Cerebellar cortex (tissue), 1 donor: ENCODE measurements at regions not wholly inside any gene's neighbourhood (a gene's known extent, or its start where the extent isn't known, plus 50 kb on each side); places are given as distances from the start of the nearest gene placed in this dataset.
"Not testable (repeated sequence)": the region's sequence is repeated elsewhere in the genome, so short reads cannot be mapped to it uniquely, and the experiment has no call there.

Experiments used
- DNase-seq: peaks from one replicate; pipeline ENCODE4 v3.0.0-alpha.2; 2015; ENCODE audit warnings: low spot score

GRCh38 chr5:94025788-94026473 is 284.5 kb upstream of the POU5F2 start:
- peak; percentile 13 for DNase-seq

- peak; percentile 43 for DNase-seq
Measured at GRCh38 chr5:94024620-94025019, 283.2 kb upstream of the POU5F2 start.

- peak; percentile 25 for DNase-seq
Measured at GRCh38 chr5:94024101-94024500, 282.7 kb upstream of the POU5F2 start.

GRCh38 chr5:94021246-94021645 is 279.8 kb upstream of the POU5F2 start:
- DNase-seq: peak; percentile 43

GRCh38 chr5:94017579-94017978 is 276.2 kb upstream of the POU5F2 start:
- no peak for DNase-seq

GRCh38 chr5:94010814-94011213 is 269.4 kb upstream of the POU5F2 start:
- DNase-seq: no peak

GRCh38 chr5:94009161-94009560 is 267.8 kb upstream of the POU5F2 start:
- no peak for DNase-seq

- no peak for DNase-seq
Measured at GRCh38 chr5:93998951-93999455, 257.6 kb upstream of the POU5F2 start.

- DNase-seq: no peak
Measured at GRCh38 chr5:93997562-93997961, 256.2 kb upstream of the POU5F2 start.

- DNase-seq: no peak
Measured at GRCh38 chr5:93995126-93995621, 253.8 kb upstream of the POU5F2 start.

- no peak for DNase-seq
Measured at GRCh38 chr5:93993161-93993560, 251.8 kb upstream of the POU5F2 start.

- DNase-seq: no peak
Measured at GRCh38 chr5:93990504-93991070, 249.2 kb upstream of the POU5F2 start.

GRCh38 chr5:93985940-93986570 is 244.7 kb upstream of the POU5F2 start:
- DNase-seq: not testable (repeated sequence)

- DNase-seq: no peak
Measured at GRCh38 chr5:93978222-93978621, 236.8 kb upstream of the POU5F2 start.

- DNase-seq: no peak
Measured at GRCh38 chr5:93967923-93968322, 226.5 kb upstream of the POU5F2 start.

- no peak for DNase-seq
Measured at GRCh38 chr5:93964421-93964820, 223.0 kb upstream of the POU5F2 start.

- DNase-seq: no peak
Measured at GRCh38 chr5:93960042-93960441, 218.6 kb upstream of the POU5F2 start.

GRCh38 chr5:93956006-93956405 is 214.6 kb upstream of the POU5F2 start:
- DNase-seq: no peak

- no peak for DNase-seq
Measured at GRCh38 chr5:93954421-93955069, 213.1 kb upstream of the POU5F2 start.

GRCh38 chr5:93953442-93953841 is 212.0 kb upstream of the POU5F2 start:
- DNase-seq: no peak

GRCh38 chr5:93941897-93942296 is 200.5 kb upstream of the POU5F2 start:
- no peak for DNase-seq

GRCh38 chr5:93933269-93933668 is 191.9 kb upstream of the POU5F2 start:
- not testable (repeated sequence) for DNase-seq

GRCh38 chr5:93930098-93930497 is 188.7 kb upstream of the POU5F2 start:
- no peak for DNase-seq
